ENCODE measurements at regions not wholly inside any gene's neighbourhood (a gene's known extent, or its start where the extent isn't known, plus 50 kb on each side); places are given as distances from the start of the nearest gene placed in this dataset.

DNA sequence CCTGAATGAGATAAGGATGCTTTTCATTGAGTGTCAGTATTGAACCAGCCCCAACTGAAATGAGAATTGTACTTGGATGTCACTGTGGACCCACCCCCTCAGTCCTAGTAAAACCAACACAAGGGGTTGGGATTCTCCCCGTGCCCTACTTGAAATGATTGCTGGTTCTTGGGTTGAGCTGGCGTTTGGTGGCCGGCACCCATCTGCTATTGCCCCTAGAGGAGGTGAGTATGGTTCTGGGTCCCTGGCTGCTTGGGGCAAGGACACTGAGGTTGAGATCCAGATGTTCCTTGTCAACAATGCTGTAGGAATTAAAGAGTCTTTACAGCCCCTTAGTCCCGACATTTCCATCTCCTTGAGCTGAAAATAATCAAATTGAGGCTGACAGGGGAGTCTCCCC, 170.0 kb upstream of the ZNF32 start:
- no peak overlapping the region for H3K4me3 ChIP-seq (ENCODE audit: low read length)
- DNase-seq (ENCODE audit: low read depth, low spot score), result no peak

DNA sequence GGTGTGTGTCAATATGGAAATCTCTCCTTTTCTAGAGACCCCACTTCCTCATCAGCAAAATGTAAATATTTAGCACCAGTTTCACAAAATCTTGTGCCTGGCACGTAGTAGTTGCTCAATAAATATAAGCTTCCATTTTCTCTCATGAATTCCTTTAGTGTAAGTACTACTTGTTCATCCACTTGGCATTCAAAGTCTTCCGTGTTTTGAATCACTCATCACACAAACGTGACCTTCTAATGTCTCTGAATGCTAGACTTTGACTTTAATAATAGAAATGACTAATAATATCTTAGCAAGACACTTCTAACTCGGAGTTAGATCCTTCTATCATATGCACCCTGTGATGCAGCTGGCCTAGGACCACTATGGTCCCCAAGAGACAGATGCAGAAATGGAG, 168.7 kb upstream of the ZNF32 start:
- no peak overlapping the region for H3K4me3 ChIP-seq (ENCODE audit: low read length)

DNA sequence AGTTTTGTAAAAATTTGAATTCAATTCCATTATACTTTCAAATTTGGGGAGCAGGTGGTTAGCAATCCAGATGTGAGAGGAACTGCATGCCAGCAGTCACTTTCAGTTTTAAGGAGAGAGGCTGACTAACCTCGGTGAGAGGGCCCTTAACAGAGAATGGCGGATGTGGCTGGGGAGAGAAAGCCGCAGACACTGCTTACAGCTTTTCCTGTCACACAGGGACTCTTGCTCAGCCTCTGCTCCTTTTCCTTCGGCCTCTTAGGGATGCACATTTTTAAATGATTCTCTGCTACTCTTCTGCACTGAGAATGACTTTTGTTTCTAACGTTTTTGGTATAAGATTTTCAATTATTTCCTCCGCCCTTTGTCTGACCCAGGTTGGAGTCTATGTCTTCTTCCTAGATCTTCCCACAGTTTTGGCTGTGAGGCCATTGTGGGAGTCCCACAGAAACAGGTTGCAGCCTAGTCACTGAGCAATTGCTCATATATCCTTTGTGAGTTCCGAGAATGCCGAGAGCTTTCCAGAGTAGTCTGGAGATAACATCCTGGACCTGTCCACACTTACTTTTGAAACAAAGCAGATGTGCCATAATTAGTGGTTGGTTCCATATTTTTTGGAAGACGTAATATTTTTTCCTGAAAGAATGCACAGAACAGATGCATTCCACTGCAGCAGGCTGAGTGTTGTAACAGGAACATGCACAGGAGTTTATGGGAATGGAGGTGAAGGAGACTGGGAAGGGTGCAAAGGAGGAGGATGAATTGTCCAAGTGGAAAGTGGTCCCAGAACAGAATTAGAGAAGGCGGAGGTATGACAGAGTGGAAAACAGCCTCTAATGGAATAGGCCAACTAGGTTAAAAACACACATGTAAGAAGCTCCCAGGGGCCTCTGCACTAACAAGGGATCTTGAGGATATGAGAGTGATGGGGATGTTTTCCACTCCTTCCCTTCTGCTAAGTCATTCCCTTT, 168.0 kb upstream of the ZNF32 start:
- peak; percentile 94 for DNase-seq (ENCODE audit: low read depth, low spot score)
- peak overlapping the region; percentile 32 for H3K4me3 ChIP-seq (ENCODE audit: low read length)

More for the DNA sequence above, 168.7 kb upstream of the ZNF32 start:
- no peak for DNase-seq (ENCODE audit: low read depth, low spot score)

DNA sequence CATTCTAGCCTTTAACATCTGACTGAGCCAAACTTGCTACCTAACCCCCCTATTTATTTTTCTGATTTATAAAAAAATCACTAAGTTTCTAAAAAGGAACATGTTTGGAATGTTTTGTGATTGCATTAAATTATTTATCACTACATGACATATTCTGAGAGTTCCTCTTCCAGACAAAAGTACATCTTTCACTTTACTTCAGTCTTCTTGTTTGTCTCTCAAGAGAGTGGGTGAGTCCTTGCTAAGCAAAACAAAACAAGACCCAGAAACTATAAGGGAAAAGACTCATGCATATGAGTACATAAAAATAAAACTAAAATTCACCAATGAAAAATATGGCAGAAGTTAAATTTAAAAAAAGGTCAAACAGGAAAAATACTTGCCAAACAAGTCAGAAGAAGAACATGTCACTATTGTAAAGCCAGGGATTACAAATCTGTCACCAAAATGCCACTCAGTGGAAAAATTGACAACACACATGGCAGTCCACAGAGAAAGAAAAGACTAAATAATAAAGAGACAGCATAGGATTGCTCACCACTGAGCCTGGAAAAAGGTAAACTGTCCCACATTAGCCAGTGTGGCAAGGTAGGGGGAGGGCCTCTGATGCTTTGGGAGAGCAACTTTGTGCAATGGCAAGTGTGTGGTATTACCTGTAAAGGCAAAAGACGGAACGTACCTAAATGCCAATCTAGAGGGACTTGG, 166.7 kb upstream of the ZNF32 start:
- no peak overlapping the region for H3K4me3 ChIP-seq (ENCODE audit: low read length)
- DNase-seq (ENCODE audit: low read depth, low spot score), result no peak

DNA sequence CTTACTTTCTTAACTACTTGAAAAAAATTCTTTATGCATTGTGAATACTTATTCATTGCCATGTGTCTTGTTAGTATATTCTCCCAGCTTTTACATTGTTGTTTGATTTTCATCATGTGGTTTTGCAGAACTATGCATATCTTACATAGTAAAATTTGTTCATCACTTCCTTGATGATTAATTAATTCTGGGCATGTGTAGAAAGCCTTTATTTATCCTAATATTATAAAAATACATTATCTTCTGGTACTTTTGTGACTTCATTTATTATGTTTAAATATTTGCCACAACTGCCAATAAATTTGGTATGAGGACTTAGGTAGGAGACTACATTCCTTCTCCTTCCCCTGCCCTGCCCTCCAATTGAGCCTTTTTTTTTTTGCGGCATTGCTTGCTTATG, 166.0 kb upstream of the ZNF32 start:
- H3K4me3 ChIP-seq (ENCODE audit: low read length), result no peak overlapping the region
- DNase-seq (ENCODE audit: low read depth, low spot score), result no peak

DNA sequence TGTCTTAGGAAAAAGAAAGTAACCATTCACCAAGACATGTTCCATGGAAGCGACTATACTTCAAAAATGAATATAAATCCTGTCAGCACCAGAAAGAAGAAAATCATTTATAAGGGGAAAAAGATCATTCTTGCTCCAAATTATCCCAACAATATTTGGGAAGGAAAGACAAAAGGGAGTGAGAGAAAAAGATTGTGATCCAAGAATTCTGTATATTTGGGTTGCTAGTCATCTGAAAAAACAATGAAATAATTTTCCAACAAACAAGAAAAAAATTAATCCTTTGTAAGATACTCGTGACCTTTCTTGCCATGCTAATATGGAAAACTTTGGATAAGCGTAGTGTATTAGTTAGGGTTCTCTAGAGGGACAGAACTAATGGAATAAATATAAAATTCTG, 163.2 kb upstream of the ZNF32 start:
- no peak overlapping the region for H3K4me3 ChIP-seq (ENCODE audit: low read length)
- no peak for DNase-seq (ENCODE audit: low read depth, low spot score)

DNA sequence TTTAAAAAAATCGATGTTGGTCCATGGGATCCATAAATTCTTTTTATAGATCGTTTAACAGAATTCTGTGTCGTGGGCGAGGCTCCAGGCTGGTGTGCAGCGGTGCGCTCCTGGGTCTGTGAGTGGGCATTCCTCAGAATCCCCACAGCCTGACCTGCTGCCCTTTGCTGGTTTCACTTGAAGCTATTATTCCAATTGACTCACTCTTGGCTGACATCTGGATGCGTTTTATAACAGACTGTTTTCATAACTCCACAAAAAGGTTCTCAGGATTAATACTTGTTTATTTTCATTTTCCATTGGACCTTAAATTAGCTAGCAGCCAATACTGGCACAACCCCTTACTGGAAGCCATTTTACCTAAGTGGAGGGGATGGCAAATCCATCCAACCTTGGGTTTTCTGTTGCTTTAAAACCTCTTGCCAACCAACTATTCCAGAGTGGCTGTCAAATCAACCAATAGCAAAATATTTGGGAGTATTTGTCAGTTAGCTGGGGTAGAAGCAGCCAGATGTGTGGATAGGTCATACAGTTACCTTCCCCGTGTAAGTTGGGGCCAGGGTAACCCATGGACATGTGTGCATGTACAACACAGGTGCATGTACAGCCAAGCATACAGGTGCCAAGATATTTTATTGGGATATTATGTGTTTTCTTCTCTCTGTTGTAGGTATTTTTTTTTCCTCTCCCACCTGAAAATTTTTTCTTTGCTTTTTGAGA, 160.7 kb upstream of the ZNF32 start:
- DNase-seq (ENCODE audit: low read depth, low spot score), result no peak

DNA sequence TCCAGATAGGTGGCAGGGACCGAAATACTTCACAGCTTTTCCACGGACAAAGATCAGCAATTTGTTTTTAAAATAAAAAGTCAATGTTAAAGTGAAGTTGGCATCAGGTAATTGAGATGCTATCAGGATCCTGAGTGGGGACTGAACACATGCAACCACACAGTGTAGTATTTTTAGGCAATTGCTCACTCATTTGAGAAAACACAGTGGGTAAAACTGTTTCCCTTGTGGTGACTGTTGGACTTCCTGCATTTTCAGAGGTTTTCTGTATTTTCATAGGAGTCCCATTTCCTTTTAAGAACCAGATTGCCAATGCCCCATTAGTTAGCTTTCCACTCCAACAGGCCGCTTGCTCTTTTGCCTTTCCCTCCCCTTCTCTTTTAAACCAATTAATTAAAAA, 159.5 kb upstream of the ZNF32 start:
- DNase-seq (ENCODE audit: low read depth, low spot score), result peak; percentile 71
- no peak overlapping the region for H3K4me3 ChIP-seq (ENCODE audit: low read length)

More for the DNA sequence above, 160.7 kb upstream of the ZNF32 start:
- H3K4me3 ChIP-seq (ENCODE audit: low read length), result no peak overlapping the region

DNA sequence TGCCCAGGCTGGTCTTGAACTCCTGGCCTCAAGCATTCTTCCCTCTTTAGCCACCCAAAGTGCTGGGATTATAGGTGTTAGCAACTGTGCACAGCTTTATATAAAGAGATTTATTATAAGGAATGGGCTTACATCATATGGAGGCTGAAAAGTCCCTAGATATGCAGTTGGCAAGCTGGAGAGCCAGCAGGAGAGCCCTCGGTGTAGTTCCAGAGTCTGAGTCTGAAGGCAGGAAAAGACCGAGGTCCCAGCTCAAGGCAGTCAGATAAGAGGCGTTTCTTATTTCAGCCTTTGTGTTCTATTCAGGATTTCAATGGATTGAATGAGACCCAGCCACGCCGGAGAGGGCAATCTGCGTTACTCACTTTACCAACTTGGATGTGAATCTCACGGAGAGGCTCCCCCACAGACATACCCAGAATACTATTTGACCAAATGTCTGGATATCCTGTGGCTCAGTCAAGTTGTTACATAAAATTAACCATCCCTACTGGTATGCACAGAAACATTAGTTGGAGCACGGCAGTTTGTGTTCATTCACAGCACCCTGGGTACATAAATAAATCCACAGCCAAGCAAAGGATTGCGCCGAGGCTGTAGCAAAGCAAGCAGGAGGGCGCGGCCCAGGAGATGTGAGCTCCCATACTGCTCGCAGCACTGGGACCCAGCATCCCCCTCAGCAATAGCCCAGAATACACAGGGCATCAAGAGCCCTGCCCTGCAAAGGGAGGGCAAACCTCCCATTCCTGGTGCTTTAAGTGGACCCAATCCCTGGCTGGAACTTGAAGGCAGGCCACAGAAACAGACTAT, 158.4 kb upstream of the ZNF32 start:
- no peak overlapping the region for H3K4me3 ChIP-seq (ENCODE audit: low read length)
- no peak for DNase-seq (ENCODE audit: low read depth, low spot score)

DNA sequence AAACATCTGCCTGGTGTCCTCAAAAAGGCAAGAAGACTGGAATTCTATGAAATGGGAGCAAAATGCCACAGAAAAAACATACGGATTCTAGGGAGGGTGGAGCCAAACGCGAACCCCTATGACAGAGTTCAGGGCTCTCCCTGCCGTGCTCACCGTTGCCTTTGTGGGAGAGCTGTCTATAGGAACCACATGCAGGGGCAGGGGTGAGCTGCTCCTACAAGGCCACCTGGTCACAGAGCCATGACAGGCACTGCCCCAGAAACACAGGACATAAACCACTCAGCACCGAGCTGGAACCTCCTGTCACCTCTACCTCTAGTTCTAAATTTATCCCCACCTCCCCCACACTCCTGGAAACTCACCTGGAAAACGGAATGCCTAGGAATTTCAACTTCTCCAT, 155.1 kb upstream of the ZNF32 start:
- no peak overlapping the region for H3K4me3 ChIP-seq (ENCODE audit: low read length)
- DNase-seq (ENCODE audit: low read depth, low spot score), result no peak

DNA sequence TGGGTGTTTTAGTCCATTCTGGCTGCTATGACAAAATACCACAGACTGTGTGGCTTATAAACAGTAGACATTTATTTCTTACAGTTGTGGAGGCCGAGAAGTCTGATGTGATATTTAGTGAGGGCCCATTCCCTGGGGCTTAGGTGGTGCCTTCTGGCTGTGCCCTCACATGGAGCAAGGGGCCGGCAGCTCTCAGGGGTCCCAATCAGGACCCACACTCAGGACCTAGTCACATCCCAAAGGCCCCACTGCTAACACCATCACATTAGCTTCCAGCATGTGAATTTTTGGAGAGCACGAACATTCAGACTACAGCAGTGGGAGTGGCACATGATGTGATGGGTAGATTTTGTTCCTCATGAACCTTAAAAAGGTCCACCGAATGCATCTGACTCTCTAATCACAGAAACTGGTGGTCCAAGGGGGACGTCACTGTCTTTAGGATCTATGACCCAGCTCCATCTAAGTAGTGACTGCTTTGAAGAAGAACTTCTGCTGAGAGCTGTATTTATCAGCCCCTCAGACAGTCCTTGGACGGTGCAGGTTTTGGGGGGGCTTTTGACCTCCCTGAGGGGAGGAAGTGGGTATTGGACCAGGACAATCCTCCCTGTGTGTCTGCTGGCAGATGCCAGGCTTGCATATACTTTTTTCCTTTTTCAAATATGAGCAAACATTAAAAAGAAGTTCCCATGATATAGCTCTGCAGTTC, 154.5 kb upstream of the ZNF32 start:
- DNase-seq (ENCODE audit: low read depth, low spot score), result no peak
- H3K4me3 ChIP-seq (ENCODE audit: low read length), result no peak overlapping the region

DNA sequence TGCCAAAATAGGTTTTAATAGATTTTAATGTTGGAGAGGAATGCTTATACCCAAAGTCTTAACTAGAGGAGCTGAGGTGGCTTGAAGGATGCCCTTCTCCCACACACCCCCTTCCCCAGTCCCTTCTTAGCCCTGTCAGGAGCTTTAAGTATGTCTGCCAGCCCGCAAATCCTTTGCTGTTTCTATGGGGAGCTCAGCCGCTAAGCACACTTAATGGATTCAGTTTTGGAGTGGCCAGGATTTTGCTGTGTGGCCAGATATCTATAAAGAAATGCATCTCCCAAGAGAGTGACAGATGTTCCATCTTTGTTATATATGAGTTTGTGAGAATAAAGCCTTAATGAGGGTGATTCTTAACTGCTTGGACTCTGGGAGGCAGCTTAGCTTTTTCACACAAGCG, 152.9 kb upstream of the ZNF32 start:
- no peak overlapping the region for H3K4me3 ChIP-seq (ENCODE audit: low read length)
- no peak for DNase-seq (ENCODE audit: low read depth, low spot score)

DNA sequence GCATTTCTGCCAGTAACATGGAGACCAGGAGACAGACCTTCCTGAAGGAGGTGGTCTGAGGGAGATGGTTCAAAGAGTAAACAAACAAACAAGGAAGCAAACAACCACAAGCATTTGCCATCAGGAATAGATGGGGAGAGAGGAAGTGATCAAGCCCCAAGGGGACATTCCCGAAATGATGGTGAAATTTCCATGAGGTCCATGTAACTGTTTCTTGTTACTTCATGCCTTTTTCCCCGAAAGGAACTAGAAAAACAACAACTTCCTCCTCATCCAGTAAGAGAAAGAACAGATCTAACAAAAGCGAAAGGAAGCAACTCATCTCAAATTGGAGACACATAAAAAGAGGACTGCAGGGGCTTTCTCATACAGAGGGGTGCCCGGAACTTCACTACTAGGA, 152.5 kb upstream of the ZNF32 start:
- DNase-seq (ENCODE audit: low read depth, low spot score), result no peak
- no peak overlapping the region for H3K4me3 ChIP-seq (ENCODE audit: low read length)

DNA sequence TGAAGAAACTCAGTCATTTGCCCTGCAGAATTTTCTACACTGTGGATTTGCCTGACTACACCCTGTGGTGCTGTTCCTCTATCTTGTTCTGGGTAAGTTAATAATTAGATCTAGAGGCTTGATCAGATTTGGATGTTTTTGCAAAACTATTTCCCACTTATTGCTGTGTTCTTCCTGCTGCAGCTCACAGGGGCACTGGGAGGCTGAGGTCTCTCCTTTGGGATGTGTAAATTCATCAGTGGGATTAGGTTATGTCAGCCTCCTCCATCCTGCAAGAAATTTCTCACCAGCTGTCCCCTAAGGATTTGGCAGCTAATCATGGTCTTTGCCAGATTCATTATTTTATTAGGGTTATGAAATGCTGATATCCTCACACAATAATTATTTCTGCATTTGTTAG, 148.1 kb upstream of the ZNF32 start:
- H3K4me3 ChIP-seq (ENCODE audit: low read length), result no peak overlapping the region

DNA sequence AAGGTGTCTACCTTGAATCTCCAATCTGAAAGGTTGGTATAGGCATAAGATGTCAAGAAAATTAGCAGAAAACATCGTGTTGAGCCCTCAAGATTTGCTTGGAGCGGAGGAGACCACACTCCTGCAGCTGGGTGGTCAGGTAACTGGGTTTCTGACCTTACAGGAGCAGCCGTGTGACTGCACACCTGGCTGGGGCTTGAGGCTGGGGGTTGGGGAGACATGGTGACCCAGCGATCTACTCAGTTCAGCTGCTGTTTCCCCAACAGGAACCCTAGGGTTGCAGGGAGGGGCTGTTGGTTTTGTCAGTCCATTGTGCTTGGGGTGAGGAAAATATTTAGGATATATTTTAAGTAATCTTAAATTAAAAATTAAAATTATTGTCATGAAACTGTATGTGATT, 147.0 kb upstream of the ZNF32 start:
- DNase-seq (ENCODE audit: low read depth, low spot score), result no peak
- H3K4me3 ChIP-seq (ENCODE audit: low read length), result no peak overlapping the region

More for the DNA sequence above, 148.1 kb upstream of the ZNF32 start:
- no peak for DNase-seq (ENCODE audit: low read depth, low spot score)

DNA sequence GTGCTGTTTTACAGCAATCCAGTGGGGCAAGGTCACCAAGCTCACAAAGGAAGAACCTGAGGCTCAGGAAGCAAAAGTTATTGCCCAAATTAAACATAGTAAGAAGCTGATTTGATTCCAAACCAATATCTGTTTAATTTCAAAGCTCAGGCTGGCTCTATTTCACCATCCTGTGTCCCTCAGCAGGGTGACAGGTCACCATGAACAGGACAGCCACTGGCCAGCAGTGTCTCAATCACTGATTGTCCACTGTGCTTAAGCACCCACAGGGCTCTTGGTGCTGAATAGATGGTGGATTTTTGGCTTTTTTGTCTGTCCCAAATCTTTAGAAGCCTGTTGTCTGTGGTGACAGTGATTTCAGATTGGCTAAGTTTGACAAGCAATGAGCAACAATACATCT, 146.4 kb upstream of the ZNF32 start:
- DNase-seq (ENCODE audit: low read depth, low spot score), result no peak
- H3K4me3 ChIP-seq (ENCODE audit: low read length), result no peak overlapping the region

DNA sequence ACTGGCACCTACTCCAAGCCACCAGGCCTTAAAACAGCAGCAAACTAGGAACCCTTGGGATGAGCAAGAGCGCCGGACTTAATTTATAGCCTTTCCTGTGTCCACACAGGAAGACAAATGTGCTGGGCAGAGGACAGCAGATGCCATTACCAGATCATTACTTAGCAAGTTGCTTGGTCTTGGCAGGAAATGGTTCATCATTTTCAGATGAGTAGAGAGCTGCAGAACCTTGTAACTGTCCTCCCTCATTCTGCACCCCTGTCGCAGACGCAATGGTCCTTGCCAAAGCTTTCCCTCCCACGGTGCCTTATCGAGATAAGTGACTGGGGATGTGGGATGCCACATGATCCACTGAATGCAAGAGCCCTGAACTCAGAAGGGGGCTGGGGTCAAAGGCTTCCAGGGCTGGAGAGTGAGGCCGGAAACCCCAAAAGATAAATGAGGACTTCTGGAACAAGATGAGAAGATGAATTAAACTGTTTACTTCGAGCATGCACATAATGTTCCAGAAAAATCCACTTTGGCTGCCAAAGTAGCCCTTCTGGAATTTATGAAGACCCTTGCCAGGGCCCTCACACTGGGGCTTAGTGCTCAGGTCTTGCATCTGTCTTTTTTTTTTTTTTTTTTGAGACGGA, 145.6 kb upstream of the ZNF32 start:
- H3K4me3 ChIP-seq (ENCODE audit: low read length), result no peak overlapping the region
- no peak for DNase-seq (ENCODE audit: low read depth, low spot score)

DNA sequence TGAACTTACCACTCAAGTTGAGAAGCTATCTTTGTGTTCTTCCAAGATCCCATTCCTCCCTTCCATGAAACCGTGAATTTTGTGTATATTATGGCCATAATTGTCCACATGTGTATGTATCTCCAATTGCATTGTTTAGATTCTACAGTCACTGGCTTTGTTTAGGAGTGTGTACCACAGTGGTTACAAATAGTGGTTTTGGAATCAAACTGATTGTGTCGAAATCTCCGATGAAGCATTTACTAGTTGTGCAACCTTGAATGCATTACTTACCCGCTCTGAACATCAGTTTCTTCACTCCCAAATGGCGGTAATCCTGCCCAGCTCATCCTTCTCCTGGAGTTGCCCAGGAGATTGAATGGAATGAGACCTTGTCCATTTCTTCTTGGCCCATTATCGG, 145.0 kb upstream of the ZNF32 start:
- H3K4me3 ChIP-seq (ENCODE audit: low read length), result no peak overlapping the region
- DNase-seq (ENCODE audit: low read depth, low spot score), result no peak
